OCI-M1 (cell line): ENCODE measurements at regions not wholly inside any gene's neighbourhood (a gene's known extent, or its start where the extent isn't known, plus 50 kb on each side); places are given as distances from the start of the nearest gene placed in this dataset.

Experiments used
- DNase-seq: peaks from one replicate; lab custom pipeline; 2025; lab: John Stamatoyannopoulos, UW

GRCh38 chr13:105213512-105213911 is 1322.0 kb downstream of the EFNB2 start:
- no peak for DNase-seq

- no peak for DNase-seq
These were observed 1327.7 kb downstream of the EFNB2 start for GRCh38 chr13:105207572-105208293.

DNA sequence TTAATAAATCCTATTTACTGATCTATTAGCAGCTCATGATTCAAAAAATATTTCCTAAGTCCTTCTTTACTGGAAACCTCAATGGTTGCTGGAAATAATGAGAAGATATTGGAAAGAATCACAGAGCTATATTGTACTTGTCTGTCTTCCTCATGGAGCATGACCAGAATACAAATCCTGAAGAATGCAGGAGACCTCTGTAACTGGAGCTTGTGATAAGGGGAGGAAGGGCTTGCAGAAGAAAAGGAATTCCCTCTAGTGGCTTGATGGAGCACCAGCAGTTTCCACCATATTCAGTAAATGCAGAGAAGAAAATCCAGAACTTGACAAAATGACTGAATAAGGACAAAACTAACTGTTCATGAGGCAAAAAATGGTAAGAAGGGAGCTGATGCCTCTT is 1333.1 kb downstream of the EFNB2 start:
- peak; percentile 75 for DNase-seq

- DNase-seq, result no peak
These were observed 1334.1 kb downstream of the EFNB2 start for GRCh38 chr13:105201351-105201750.

DNA sequence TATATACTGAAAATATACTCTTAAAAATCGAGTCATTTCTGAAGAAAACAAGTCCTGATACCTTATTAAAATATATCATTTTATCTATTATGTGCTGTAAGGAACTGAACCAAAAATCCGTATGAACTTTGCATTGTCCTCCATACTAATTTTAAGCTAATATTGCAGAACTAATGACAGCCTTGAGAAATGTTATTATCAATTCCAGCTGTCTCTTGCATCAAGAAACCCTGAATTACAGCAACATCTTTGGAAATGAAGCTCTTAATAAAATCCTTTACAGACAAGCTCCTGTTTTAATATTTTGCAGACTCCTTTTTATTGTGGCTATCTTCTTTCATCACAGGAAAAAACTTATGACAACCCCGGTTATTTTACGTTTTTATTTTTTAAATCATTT is 1335.3 kb downstream of the EFNB2 start:
- DNase-seq, result no peak

- DNase-seq, result no peak
These were observed 1339.4 kb downstream of the EFNB2 start for GRCh38 chr13:105196052-105196451.

DNA sequence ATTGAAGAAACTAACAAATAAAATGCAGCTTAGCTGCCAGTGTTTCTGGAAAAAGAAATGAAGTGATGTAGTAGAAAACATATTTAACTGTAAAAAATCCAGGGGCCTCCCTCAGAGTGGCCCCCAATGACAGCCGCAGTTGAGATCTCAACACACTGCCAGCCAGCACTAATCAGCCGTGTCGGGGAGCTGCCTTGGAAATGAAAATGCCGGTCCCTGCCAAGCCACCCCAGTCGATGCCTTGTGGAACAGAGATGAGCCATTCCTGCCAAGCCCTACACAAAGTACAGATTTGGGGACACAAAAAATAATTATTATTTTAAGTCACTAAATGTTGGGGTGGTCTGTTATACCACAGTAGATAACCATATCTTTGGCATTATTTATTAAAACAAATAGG is 1342.4 kb downstream of the EFNB2 start:
- DNase-seq, result no peak

DNA sequence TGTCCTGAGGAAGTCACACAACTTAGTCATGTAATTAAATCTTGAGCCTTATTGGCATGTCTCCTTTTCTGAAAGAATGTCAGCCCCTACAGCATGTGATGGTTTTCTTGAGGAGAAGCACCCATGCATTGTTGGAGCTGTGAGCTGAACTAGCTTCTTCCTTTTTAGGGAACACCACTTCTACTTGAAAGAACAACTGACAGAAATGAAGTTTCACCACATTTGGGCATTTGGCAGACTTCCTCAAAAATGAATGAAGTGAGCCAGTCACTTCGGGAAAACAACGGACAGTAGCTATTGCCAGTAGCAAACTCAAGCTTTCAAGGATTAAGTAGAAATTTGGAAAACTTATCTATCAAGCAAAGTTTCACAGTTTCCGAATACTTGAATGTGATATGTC is 1351.3 kb downstream of the EFNB2 start:
- DNase-seq, result peak; percentile 30

GRCh38 chr13:105177265-105177900 is 1358.1 kb downstream of the EFNB2 start:
- DNase-seq, result peak; percentile 92

DNA sequence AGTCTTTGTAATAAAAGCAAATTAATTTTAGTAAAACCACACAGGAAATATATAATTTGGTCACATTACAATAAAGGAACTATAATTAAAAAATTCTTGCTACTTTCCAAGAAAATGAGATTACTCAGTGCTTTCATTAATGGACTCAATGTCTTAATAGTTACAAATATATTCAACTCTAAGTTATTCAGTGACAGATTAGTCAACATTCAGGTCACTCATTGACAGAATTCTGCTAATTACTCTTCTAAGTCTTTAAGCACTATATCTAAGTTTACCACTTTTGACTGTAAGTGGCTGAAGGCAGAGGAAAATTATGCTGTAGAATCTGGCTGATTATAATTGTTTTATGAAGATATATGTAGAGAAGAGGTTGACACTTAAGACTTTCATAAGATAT is 1365.0 kb downstream of the EFNB2 start:
- DNase-seq, result no peak

DNA sequence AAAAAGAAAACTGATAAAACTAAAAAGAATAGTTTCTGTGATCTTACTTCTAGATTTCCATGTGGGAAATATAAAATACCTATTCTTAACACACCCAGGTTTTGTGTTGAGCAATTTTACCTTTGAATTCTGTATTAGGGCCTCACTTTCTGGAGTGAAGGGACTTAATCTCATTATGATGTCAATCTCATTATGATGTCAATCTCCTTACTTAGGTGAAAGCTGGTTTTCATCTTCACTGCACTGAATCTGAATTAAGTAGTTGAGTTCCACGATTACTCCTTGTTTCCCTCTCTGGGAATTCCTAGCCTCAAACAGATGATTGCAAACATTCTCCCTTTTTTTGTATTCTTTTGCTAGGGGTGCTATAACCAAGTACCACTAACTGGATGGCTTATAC is 1367.2 kb downstream of the EFNB2 start:
- no peak for DNase-seq

DNA sequence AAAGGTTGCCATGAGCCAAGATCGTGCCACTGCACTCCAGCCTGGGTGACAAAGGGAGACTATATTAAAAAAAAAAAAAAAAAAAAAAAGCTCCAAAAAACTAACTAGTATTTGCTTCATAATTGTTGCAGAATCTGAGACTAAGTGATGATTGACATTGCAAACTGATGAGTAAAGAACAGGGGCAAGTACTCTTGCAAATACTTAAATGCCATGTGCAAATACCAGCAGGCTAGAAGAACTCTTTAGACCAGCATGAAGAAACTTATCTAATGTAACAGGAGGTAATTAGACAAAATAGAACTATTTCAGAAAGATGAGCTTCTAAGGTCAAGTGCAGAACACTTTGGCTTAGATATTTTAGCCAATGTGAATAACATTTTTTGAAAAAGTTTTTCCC is 1368.1 kb downstream of the EFNB2 start:
- DNase-seq, result no peak

GRCh38 chr13:105165449-105166125 is 1369.9 kb downstream of the EFNB2 start:
- peak; percentile 12 for DNase-seq

- DNase-seq, result no peak
These were observed 1375.6 kb downstream of the EFNB2 start for GRCh38 chr13:105159841-105160240.

GRCh38 chr13:105153611-105154010 is 1381.9 kb downstream of the EFNB2 start:
- no peak for DNase-seq

GRCh38 chr13:105151639-105152038 is 1383.8 kb downstream of the EFNB2 start:
- DNase-seq, result no peak

- DNase-seq, result no peak
These were observed 1388.0 kb downstream of the EFNB2 start for GRCh38 chr13:105147461-105147860.

DNA sequence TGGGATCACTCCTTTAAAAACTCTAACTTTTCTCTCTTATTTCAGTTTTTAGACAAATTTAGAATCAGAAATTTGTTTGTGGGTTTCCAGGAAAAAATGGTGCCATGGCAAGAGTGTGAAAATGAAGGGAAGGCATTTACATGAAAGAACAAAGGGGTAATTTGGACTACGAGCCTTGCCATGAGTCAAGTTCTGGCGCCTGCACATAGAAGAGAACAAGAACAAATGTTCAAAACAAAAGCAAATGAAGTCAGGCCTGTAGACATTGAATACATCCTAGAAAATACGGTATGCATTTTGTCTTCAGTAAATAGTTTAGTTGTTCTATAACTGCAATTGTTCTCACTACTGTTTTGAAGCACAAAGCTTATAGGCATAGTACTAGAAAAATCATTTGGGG is 1390.5 kb downstream of the EFNB2 start:
- no peak for DNase-seq

DNA sequence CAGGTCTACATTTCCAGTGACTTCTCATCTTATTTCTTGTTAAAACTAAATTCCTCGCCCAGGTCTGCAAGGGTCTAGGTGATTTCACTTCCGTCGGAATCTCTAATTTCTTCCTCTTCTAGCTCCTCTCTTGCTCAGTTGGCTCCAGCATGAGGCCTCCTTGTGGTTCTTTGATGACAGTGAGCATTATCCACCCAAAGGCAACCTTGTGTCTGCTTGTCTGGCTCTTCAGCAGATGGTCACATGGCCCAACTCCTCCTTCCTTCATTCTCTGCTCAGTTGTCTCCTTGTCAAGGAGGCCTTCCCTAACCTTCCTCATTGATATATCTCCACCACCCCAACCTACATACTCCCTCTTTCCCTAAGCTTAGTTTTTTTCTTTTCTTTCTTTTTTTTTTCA is 1391.4 kb downstream of the EFNB2 start:
- DNase-seq, result peak; percentile 42

DNA sequence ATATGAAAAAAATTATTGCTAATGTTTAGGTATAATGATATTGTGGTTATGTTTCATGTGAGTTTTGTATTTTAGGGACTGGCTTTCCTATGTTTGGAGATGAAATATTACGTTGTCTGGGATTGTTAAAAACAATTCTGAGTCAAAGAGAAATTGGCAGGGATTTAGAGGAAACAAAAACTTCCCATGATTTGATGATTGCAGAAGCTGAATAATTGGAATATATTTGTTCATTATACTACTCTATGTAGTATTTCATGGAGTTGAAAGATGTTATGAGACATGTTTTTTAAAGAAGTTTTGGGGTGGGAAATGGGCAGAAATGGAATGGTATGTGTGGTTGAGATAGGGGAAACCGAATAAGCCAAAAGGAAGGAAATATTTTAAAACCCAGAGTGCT is 1392.9 kb downstream of the EFNB2 start:
- DNase-seq, result no peak

GRCh38 chr13:105139380-105140285 is 1395.8 kb downstream of the EFNB2 start:
- DNase-seq, result peak; percentile 95

- no peak for DNase-seq
These were observed 1396.4 kb downstream of the EFNB2 start for GRCh38 chr13:105139048-105139379.
